WTC11 (cell line): ENCODE measurements at regions not wholly inside any gene's neighbourhood (a gene's known extent, or its start where the extent isn't known, plus 50 kb on each side); places are given as distances from the start of the nearest gene placed in this dataset.

Experiments
- ATAC-seq: fragments of 200-7000 bp; cut with Tn5 transposase; 2 replicates; pipeline ENCODE4 v1.10.0; 2021; ENCODE audit warnings: mild to moderate bottlenecking, moderate library complexity
- CTCF ChIA-PET: fragments of 300-600 bp; sonication (Branson Sonifier 250); formaldehyde crosslinking; loops from one replicate; lab custom pipeline; 2021; ENCODE audit warnings: antibody characterized with exemption; lab: Charles Lee
- POLR2A ChIA-PET: fragments of 350-600 bp; sonication (Branson Sonifier 250); formaldehyde crosslinking; loops from one replicate; lab custom pipeline; 2021; ENCODE audit warnings: antibody characterized with exemption; lab: Charles Lee
- DNase-seq: peaks from one replicate; pipeline ENCODE4 v3.0.0; 2021; ENCODE audit warnings: low spot score
- H3K27ac Mint-ChIP-seq: 2 replicates; pipeline ENCODE4 v1.8.0; 2021; ENCODE audit warnings: mixed read lengths
- H3K27me3 Mint-ChIP-seq: 2 replicates; pipeline ENCODE4 v1.8.0; 2021; ENCODE audit warnings: low read depth, mild to moderate bottlenecking, moderate library complexity, mixed read lengths
- H3K36me3 Mint-ChIP-seq: 2 replicates; pipeline ENCODE4 v1.8.0; 2021; ENCODE audit warnings: mixed read lengths
- H3K4me1 Mint-ChIP-seq: 2 replicates; pipeline ENCODE4 v1.8.0; 2022; ENCODE audit warnings: mixed read lengths
- H3K4me3 Mint-ChIP-seq: 2 replicates; pipeline ENCODE4 v1.8.0; 2021; ENCODE audit warnings: mild to moderate bottlenecking, moderate library complexity, mixed read lengths
- H3K9me3 Mint-ChIP-seq: 2 replicates; pipeline ENCODE4 v1.8.0; 2021; ENCODE audit warnings: mixed read lengths
- ETV6 ChIP-seq: sonication (generic); formaldehyde crosslinking; IDR thresholded peaks from 2 replicates; pipeline ENCODE4 v1.8.1; 2022; ENCODE audit warnings: mild to moderate bottlenecking, missing genetic modification reagents
- FOXJ3 ChIP-seq: sonication (generic); formaldehyde crosslinking; IDR thresholded peaks from 2 replicates; pipeline ENCODE4 v1.9.0; 2021; ENCODE audit warnings: missing genetic modification reagents, mild to moderate bottlenecking, borderline replicate concordance
- GABPB1 ChIP-seq: sonication (generic); formaldehyde crosslinking; IDR thresholded peaks from 2 replicates; pipeline ENCODE4 v1.8.1; 2023; ENCODE audit warnings: mild to moderate bottlenecking, missing genetic modification reagents
- KAT7 ChIP-seq: sonication (generic); formaldehyde crosslinking; IDR thresholded peaks from 2 replicates; pipeline ENCODE4 v1.8.1; 2023; ENCODE audit warnings: missing genetic modification reagents, mild to moderate bottlenecking, borderline replicate concordance
- NFATC4 ChIP-seq: fragments of 250-450 bp; sonication (Bioruptor Pico); IDR thresholded peaks from 2 replicates; pipeline ENCODE4 v1.9.0; 2021; ENCODE audit warnings: mild to moderate bottlenecking
- OVOL2 ChIP-seq: fragments of 250-450 bp; sonication (Bioruptor Pico); IDR thresholded peaks from 2 replicates; pipeline ENCODE4 v1.9.0; 2021; ENCODE audit warnings: mild to moderate bottlenecking, borderline replicate concordance
- SMAD4 ChIP-seq: sonication (generic); formaldehyde crosslinking; IDR thresholded peaks from 2 replicates; pipeline ENCODE4 v1.8.0; 2022; ENCODE audit warnings: mild to moderate bottlenecking, missing genetic modification reagents
- SOX15 ChIP-seq: fragments of 250-450 bp; sonication (Bioruptor Pico); IDR thresholded peaks from 2 replicates; pipeline ENCODE4 v1.9.0; 2021; ENCODE audit warnings: mild to moderate bottlenecking
- SP1 ChIP-seq: sonication (generic); formaldehyde crosslinking; conservative IDR thresholded peaks from 2 replicates; pipeline ENCODE4 v1.8.1; 2022; ENCODE audit warnings: missing genetic modification reagents
- TEAD4 ChIP-seq: sonication (generic); formaldehyde crosslinking; IDR thresholded peaks from 2 replicates; pipeline ENCODE4 v1.8.0; 2022; ENCODE audit warnings: mild to moderate bottlenecking, missing genetic modification reagents
- TP53 ChIP-seq: sonication (generic); formaldehyde crosslinking; IDR thresholded peaks from 2 replicates; pipeline ENCODE4 v1.8.1; 2023; ENCODE audit warnings: mild to moderate bottlenecking, missing genetic modification reagents
- ZNF232 ChIP-seq: sonication (generic); formaldehyde crosslinking; IDR thresholded peaks from 2 replicates; pipeline ENCODE4 v1.8.0; 2022; ENCODE audit warnings: mild to moderate bottlenecking, missing genetic modification reagents
- ZNF416 ChIP-seq: fragments of 250-450 bp; sonication (Bioruptor Pico); IDR thresholded peaks from 2 replicates; pipeline ENCODE4 v1.9.0; 2021; ENCODE audit warnings: mild to moderate bottlenecking, inconsistent platforms
- TF ChIP-seq, protein P1 (sequence below): fragments of 250-450 bp; sonication (Bioruptor Pico); IDR thresholded peaks from 2 replicates; pipeline ENCODE4 v1.9.0; 2021; ENCODE audit warnings: mild to moderate bottlenecking, borderline replicate concordance
- TF ChIP-seq, protein P2 (sequence below): fragments of 250-450 bp; sonication (Bioruptor Pico); IDR thresholded peaks from 2 replicates; pipeline ENCODE4 v1.9.0; 2021; ENCODE audit warnings: mild to moderate bottlenecking
- TF ChIP-seq, protein P3 (sequence below): sonication (generic); formaldehyde crosslinking; IDR thresholded peaks from 2 replicates; pipeline ENCODE4 v1.8.0; 2022; ENCODE audit warnings: mild to moderate bottlenecking, missing genetic modification reagents
- TF ChIP-seq, protein P4 (sequence below): sonication (generic); formaldehyde crosslinking; IDR thresholded peaks from 2 replicates; pipeline ENCODE4 v1.8.1; 2023; ENCODE audit warnings: mild to moderate bottlenecking, missing genetic modification reagents, moderate library complexity

DNA sequence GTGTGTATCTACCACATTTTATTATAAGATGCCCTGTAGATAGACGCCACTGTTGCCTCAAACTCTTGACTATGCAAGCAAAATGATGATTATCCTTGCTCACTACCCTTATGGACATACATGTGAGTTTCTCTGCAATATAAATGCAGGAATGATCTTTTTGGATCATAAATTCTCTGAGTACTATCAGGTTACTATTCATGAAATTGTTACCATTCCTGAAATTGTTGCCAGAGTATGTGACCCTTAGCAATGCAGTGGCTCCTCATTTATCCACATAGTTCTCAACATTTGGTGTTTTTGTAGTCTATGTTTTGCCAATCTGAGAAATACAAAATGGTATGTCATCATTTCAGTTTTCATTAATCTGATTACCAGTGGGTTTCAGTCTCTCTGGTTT is 166.2 kb upstream of the FAM3C start (continued):
- TF ChIP-seq TEAD4 (CRISPR knock-in tag) (no peak), KAT7 (CRISPR knock-in tag) (no peak), GABPB1 (CRISPR knock-in tag) (no peak), ZNF232 (CRISPR knock-in tag) (no peak), ETV6 (CRISPR knock-in tag) (no peak), TP53 (CRISPR knock-in tag) (no peak), SMAD4 (CRISPR knock-in tag) (no peak)
- TF ChIP-seq, protein P1, sequence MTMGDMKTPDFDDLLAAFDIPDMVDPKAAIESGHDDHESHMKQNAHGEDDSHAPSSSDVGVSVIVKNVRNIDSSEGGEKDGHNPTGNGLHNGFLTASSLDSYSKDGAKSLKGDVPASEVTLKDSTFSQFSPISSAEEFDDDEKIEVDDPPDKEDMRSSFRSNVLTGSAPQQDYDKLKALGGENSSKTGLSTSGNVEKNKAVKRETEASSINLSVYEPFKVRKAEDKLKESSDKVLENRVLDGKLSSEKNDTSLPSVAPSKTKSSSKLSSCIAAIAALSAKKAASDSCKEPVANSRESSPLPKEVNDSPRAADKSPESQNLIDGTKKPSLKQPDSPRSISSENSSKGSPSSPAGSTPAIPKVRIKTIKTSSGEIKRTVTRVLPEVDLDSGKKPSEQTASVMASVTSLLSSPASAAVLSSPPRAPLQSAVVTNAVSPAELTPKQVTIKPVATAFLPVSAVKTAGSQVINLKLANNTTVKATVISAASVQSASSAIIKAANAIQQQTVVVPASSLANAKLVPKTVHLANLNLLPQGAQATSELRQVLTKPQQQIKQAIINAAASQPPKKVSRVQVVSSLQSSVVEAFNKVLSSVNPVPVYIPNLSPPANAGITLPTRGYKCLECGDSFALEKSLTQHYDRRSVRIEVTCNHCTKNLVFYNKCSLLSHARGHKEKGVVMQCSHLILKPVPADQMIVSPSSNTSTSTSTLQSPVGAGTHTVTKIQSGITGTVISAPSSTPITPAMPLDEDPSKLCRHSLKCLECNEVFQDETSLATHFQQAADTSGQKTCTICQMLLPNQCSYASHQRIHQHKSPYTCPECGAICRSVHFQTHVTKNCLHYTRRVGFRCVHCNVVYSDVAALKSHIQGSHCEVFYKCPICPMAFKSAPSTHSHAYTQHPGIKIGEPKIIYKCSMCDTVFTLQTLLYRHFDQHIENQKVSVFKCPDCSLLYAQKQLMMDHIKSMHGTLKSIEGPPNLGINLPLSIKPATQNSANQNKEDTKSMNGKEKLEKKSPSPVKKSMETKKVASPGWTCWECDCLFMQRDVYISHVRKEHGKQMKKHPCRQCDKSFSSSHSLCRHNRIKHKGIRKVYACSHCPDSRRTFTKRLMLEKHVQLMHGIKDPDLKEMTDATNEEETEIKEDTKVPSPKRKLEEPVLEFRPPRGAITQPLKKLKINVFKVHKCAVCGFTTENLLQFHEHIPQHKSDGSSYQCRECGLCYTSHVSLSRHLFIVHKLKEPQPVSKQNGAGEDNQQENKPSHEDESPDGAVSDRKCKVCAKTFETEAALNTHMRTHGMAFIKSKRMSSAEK (CRISPR knock-in tag), result no peak
- TF ChIP-seq, all 79 proteins: peak for 0

DNA sequence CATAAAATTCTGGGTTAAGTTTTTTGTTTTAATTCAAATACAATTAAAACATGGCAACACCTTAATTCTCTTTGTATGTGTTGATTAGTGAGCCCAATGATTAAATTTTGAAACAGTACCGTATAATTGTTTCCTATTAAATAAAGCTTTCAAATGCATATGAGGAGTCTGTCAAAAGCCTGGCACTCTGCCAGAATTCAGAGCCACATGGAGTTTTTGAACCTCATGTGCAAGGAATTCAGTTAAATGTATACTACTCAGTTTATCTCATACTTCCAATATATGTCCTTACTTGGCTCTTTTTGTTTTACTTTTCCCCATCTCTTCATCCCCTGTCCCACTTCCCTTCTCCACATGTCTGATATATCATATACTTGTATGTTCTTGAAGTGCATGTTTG is 165.6 kb upstream of the FAM3C start:
- ChIA-PET CTCF (interaction anchor here (1.1 to 1.6 kb wide), 2 partner anchors 166 to 194 kb away, joined by 4 read pairs; partner anchors contain the start of gene FAM3C), POLR2A (no interaction called here)
- TF ChIP-seq SOX15 (CRISPR knock-in tag) (no peak), FOXJ3 (CRISPR knock-in tag) (no peak), KAT7 (CRISPR knock-in tag) (no peak), SP1 (CRISPR knock-in tag) (no peak), NFATC4 (CRISPR knock-in tag) (no peak), ZNF416 (CRISPR knock-in tag) (no peak), OVOL2 (CRISPR knock-in tag) (no peak)
- TF ChIP-seq, protein P1 (CRISPR knock-in tag), result no peak
- TF ChIP-seq, protein P2, sequence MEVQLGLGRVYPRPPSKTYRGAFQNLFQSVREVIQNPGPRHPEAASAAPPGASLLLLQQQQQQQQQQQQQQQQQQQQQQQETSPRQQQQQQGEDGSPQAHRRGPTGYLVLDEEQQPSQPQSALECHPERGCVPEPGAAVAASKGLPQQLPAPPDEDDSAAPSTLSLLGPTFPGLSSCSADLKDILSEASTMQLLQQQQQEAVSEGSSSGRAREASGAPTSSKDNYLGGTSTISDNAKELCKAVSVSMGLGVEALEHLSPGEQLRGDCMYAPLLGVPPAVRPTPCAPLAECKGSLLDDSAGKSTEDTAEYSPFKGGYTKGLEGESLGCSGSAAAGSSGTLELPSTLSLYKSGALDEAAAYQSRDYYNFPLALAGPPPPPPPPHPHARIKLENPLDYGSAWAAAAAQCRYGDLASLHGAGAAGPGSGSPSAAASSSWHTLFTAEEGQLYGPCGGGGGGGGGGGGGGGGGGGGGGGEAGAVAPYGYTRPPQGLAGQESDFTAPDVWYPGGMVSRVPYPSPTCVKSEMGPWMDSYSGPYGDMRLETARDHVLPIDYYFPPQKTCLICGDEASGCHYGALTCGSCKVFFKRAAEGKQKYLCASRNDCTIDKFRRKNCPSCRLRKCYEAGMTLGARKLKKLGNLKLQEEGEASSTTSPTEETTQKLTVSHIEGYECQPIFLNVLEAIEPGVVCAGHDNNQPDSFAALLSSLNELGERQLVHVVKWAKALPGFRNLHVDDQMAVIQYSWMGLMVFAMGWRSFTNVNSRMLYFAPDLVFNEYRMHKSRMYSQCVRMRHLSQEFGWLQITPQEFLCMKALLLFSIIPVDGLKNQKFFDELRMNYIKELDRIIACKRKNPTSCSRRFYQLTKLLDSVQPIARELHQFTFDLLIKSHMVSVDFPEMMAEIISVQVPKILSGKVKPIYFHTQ (CRISPR knock-in tag), result no peak
- TF ChIP-seq, protein P3, sequence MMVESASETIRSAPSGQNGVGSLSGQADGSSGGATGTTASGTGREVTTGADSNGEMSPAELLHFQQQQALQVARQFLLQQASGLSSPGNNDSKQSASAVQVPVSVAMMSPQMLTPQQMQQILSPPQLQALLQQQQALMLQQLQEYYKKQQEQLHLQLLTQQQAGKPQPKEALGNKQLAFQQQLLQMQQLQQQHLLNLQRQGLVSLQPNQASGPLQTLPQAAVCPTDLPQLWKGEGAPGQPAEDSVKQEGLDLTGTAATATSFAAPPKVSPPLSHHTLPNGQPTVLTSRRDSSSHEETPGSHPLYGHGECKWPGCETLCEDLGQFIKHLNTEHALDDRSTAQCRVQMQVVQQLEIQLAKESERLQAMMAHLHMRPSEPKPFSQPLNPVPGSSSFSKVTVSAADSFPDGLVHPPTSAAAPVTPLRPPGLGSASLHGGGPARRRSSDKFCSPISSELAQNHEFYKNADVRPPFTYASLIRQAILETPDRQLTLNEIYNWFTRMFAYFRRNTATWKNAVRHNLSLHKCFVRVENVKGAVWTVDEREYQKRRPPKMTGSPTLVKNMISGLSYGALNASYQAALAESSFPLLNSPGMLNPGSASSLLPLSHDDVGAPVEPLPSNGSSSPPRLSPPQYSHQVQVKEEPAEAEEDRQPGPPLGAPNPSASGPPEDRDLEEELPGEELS (CRISPR knock-in tag), result no peak
- TF ChIP-seq, protein P4, sequence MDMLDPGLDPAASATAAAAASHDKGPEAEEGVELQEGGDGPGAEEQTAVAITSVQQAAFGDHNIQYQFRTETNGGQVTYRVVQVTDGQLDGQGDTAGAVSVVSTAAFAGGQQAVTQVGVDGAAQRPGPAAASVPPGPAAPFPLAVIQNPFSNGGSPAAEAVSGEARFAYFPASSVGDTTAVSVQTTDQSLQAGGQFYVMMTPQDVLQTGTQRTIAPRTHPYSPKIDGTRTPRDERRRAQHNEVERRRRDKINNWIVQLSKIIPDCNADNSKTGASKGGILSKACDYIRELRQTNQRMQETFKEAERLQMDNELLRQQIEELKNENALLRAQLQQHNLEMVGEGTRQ, result no peak
- no peak for ATAC-seq
- no peaks in the 10 kb centered on the region for H3K27me3 Mint-ChIP-seq
- DNase-seq, result no peak
- peaks cover 20% of the 10 kb centered on the region; the same call in 1 of the 2 replicates for H3K4me1 Mint-ChIP-seq
- no peaks in the 10 kb centered on the region for H3K9me3 Mint-ChIP-seq
- H3K27ac Mint-ChIP-seq, result no peak overlapping the region
- no peak overlapping the region for H3K4me3 Mint-ChIP-seq
- H3K36me3 Mint-ChIP-seq, result no peaks in the 10 kb centered on the region
